Lower leg skin (tissue), 3 donors: ENCODE measurements at regions not wholly inside any gene's neighbourhood (a gene's known extent, or its start where the extent isn't known, plus 50 kb on each side); places are given as distances from the start of the nearest gene placed in this dataset.

ENCODE experiments used
- POLR2A ChIP-seq, 2 donors: fragments of 450-650 bp; IDR thresholded peaks; one replicate each; pipeline ENCODE4 v1.6.1; 2016 to 2017; ENCODE audit warnings: antibody characterized with exemption in 2 of 2, mild to moderate bottlenecking in 1 of 2, moderate library complexity in 1 of 2
- TF ChIP-seq, protein P1 (sequence below), 3 donors: fragments of 450-650 bp; IDR thresholded peaks; one replicate each; pipeline ENCODE4 v1.5.1; 2016; ENCODE audit warnings: antibody characterized with exemption in 3 of 3, mild to moderate bottlenecking in 3 of 3, moderate library complexity in 2 of 3

DNA sequence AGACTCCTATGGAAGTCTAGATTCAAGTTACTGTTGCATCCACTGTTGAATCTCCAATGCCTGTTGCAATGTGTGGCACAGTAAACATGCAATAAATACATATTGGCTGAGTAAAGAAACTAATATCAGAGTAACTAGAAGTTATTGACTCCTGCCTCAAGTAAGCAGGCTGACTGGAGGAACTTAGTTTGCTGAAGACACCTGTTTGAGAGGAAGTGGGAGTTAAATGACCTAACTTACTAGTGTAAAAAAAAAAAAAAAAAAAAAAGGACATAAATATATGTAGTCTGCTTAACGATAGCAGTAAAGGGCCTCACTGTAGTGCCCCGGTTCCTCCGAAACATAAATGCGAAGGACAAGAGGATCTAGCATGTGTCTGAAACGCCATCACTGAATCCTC, 249.8 kb upstream of the PRDM1 start:
- TF ChIP-seq, protein P1, sequence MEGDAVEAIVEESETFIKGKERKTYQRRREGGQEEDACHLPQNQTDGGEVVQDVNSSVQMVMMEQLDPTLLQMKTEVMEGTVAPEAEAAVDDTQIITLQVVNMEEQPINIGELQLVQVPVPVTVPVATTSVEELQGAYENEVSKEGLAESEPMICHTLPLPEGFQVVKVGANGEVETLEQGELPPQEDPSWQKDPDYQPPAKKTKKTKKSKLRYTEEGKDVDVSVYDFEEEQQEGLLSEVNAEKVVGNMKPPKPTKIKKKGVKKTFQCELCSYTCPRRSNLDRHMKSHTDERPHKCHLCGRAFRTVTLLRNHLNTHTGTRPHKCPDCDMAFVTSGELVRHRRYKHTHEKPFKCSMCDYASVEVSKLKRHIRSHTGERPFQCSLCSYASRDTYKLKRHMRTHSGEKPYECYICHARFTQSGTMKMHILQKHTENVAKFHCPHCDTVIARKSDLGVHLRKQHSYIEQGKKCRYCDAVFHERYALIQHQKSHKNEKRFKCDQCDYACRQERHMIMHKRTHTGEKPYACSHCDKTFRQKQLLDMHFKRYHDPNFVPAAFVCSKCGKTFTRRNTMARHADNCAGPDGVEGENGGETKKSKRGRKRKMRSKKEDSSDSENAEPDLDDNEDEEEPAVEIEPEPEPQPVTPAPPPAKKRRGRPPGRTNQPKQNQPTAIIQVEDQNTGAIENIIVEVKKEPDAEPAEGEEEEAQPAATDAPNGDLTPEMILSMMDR (IDR thresholded peaks at IDR 0.05), result no peak
- TF ChIP-seq POLR2A (IDR thresholded peaks at IDR 0.05), result no peak
